H1 (cell line): ENCODE measurements at regions not wholly inside any gene's neighbourhood (a gene's known extent, or its start where the extent isn't known, plus 50 kb on each side); places are given as distances from the start of the nearest gene placed in this dataset.

Experiments
- BACH1 ChIP-seq: IDR thresholded peaks from 2 replicates; pipeline ENCODE4 v1.6.1; 2012; ENCODE audit warnings: low read length, improper control_type of control experiment
- CHD1 ChIP-seq: IDR thresholded peaks from 2 replicates; pipeline ENCODE4 v1.6.1; 2012; ENCODE audit warnings: low read depth, low read length, improper control_type of control experiment
- EZH2 ChIP-seq: fragments of 200-600 bp; sonication (generic); IDR thresholded peaks from 2 replicates; pipeline ENCODE4 v1.7.1; 2012; ENCODE audit warnings: low read depth, mild to moderate bottlenecking, moderate library complexity, low read length, inconsistent platforms; ENCODE audit not compliant: severe bottlenecking
- HDAC2 ChIP-seq, 2 experiments: fragments of 300-600 bp in 1 of 2; sonication (generic) in 1 of 2; IDR thresholded peaks; 2 replicates each; pipeline ENCODE4 v1.6.1; 2011 to 2012; ENCODE audit warnings: low read depth in 2 of 2, low read length in 2 of 2, mild to moderate bottlenecking in 2 of 2, moderate library complexity in 2 of 2, borderline replicate concordance in 1 of 2, inconsistent platforms in 1 of 2
- KDM1A ChIP-seq: fragments of 200-600, 300-600 bp; sonication (generic); IDR thresholded peaks from 2 replicates; pipeline ENCODE4 v1.7.1; 2016; ENCODE audit warnings: mild to moderate bottlenecking, low read length, borderline replicate concordance
- POLR2A ChIP-seq, 2 experiments: IDR thresholded peaks; 1 replicate in 1 of 2; 2 replicates in 1 of 2; pipeline ENCODE4 v1.6.1; 2011; ENCODE audit warnings: low read depth in 2 of 2, low read length in 2 of 2, mild to moderate bottlenecking in 2 of 2; ENCODE audit errors: control extremely low read depth in 1 of 2
- TF ChIP-seq, protein P1 (sequence below), 3 experiments: IDR thresholded peaks; 1 replicate in 2 of 3; 2 replicates in 1 of 3; pipeline versions ENCODE4 v1.5.1 to v1.6.1; 2011; ENCODE audit warnings: low read length in 3 of 3, mild to moderate bottlenecking in 3 of 3, inconsistent platforms in 2 of 3, low read depth in 1 of 3, moderate library complexity in 1 of 3; ENCODE audit not compliant: insufficient read depth in 1 of 3; ENCODE audit errors: control extremely low read depth in 1 of 3
- TF ChIP-seq, protein P2 (sequence below): IDR thresholded peaks from 2 replicates; pipeline ENCODE4 v1.6.1; 2012; ENCODE audit warnings: inconsistent platforms
- TF ChIP-seq, protein P3 (sequence below): IDR thresholded peaks from 2 replicates; pipeline ENCODE4 v1.6.1; 2011; ENCODE audit warnings: low read length, improper control_type of control experiment

DNA sequence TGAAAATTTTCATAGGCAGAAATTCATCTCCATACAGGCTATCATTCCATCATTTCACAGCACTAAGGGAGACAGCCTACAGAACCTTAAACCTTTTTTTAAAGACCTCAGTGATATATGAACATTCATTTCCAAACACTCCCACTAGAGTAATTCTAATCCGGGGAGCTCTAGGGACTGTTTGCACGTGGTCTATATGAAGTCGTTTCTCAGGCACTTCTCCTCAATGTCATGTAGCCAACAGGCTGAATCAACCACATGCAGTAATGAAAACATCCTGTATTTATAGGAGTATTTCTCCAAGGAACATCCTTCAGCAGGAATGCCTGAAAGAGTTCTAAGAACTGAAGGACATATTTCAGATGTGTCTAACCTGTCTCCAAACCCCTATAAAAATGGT, 97.3 kb upstream of the CREB1 start:
- TF ChIP-seq BACH1 = no peak
- TF ChIP-seq, protein P1, sequence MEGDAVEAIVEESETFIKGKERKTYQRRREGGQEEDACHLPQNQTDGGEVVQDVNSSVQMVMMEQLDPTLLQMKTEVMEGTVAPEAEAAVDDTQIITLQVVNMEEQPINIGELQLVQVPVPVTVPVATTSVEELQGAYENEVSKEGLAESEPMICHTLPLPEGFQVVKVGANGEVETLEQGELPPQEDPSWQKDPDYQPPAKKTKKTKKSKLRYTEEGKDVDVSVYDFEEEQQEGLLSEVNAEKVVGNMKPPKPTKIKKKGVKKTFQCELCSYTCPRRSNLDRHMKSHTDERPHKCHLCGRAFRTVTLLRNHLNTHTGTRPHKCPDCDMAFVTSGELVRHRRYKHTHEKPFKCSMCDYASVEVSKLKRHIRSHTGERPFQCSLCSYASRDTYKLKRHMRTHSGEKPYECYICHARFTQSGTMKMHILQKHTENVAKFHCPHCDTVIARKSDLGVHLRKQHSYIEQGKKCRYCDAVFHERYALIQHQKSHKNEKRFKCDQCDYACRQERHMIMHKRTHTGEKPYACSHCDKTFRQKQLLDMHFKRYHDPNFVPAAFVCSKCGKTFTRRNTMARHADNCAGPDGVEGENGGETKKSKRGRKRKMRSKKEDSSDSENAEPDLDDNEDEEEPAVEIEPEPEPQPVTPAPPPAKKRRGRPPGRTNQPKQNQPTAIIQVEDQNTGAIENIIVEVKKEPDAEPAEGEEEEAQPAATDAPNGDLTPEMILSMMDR (IDR thresholded peaks at IDR 0.05; ENCODE audit: control extremely low read depth in 1 of 3, insufficient read depth in 1 of 3, low read depth in 1 of 3, low read length in 3 of 3) = no peak
- TF ChIP-seq CHD1 = no peak
- TF ChIP-seq EZH2 = no peak
- TF ChIP-seq KDM1A = no peak
- no peak for TF ChIP-seq POLR2A (IDR thresholded peaks at IDR 0.05; ENCODE audit: control extremely low read depth in 1 of 2, low read depth in 2 of 2, low read length in 2 of 2)
- TF ChIP-seq, protein P2, sequence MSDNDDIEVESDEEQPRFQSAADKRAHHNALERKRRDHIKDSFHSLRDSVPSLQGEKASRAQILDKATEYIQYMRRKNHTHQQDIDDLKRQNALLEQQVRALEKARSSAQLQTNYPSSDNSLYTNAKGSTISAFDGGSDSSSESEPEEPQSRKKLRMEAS = no peak
- TF ChIP-seq HDAC2 (IDR thresholded peaks at IDR 0.05; ENCODE audit: borderline replicate concordance in 1 of 2, low read depth in 2 of 2, low read length in 2 of 2) = no peak
- TF ChIP-seq, protein P3, sequence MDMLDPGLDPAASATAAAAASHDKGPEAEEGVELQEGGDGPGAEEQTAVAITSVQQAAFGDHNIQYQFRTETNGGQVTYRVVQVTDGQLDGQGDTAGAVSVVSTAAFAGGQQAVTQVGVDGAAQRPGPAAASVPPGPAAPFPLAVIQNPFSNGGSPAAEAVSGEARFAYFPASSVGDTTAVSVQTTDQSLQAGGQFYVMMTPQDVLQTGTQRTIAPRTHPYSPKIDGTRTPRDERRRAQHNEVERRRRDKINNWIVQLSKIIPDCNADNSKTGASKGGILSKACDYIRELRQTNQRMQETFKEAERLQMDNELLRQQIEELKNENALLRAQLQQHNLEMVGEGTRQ = no peak
